HEK293 (cell line): ENCODE measurements at regions not wholly inside any gene's neighbourhood (a gene's known extent, or its start where the extent isn't known, plus 50 kb on each side); places are given as distances from the start of the nearest gene placed in this dataset.

ENCODE experiments used
- CTCF ChIA-PET: fragments of 350-600 bp; formaldehyde crosslinking; extraction: SDS; loops from one replicate; lab custom pipeline; 2021; ENCODE audit warnings: antibody characterized with exemption; lab: Yijun Ruan, JAX
- POLR2A ChIA-PET: fragments of 300-600 bp; formaldehyde crosslinking; extraction: SDS; loops from one replicate; lab custom pipeline; 2020; ENCODE audit warnings: antibody characterized with exemption, inconsistent platforms; lab: Yijun Ruan, JAX
- H3K27ac ChIP-seq: fragments of 200-500 bp; sonication (Bioruptor generic); 2 replicates; pipeline ENCODE4 v1.5.1; 2014; ENCODE audit warnings: low read depth, low read length, control low read depth, inconsistent platforms; ENCODE audit errors: extremely low read depth
- H3K36me3 ChIP-seq, 2 experiments: fragments of 200-500 bp in 1 of 2; sonication (Bioruptor generic) in 1 of 2; 1 replicate in 1 of 2; 2 replicates in 1 of 2; pipeline ENCODE4 v1.5.1; 2014 to 2017; ENCODE audit warnings: inconsistent platforms in 2 of 2, low read length in 2 of 2; ENCODE audit not compliant: control insufficient read depth in 2 of 2, insufficient read depth in 1 of 2
- H3K4me1 ChIP-seq: fragments of 200-500 bp; sonication (Bioruptor generic); 2 replicates; pipeline ENCODE4 v1.5.1; 2014; ENCODE audit warnings: mild to moderate bottlenecking, low read length, inconsistent platforms; ENCODE audit not compliant: control insufficient read depth, insufficient read depth
- H3K4me3 ChIP-seq: 2 replicates; pipeline ENCODE4 v1.5.1; 2011; ENCODE audit warnings: low read depth, mild to moderate bottlenecking, control low read depth, low read length, moderate library complexity
- H3K9me3 ChIP-seq: fragments of 200-500 bp; sonication (Bioruptor generic); 2 replicates; pipeline ENCODE4 v1.5.1; 2014; ENCODE audit warnings: low read depth, low read length, inconsistent platforms; ENCODE audit not compliant: control insufficient read depth, insufficient read depth
- EGR2 ChIP-seq: fragments of 450-650 bp; formaldehyde crosslinking; IDR thresholded peaks from 2 replicates; pipeline ENCODE4 v1.5.1; 2016; ENCODE audit warnings: low read depth, missing biosample characterization, missing genetic modification characterization
- GLIS2 ChIP-seq: fragments of 450-650 bp; formaldehyde crosslinking; IDR thresholded peaks from 2 replicates; pipeline ENCODE4 v1.5.1; 2016; ENCODE audit warnings: missing biosample characterization, missing genetic modification characterization
- KLF17 ChIP-seq: fragments of 450-650 bp; formaldehyde crosslinking; IDR thresholded peaks from 2 replicates; pipeline ENCODE4 v1.5.1; 2016; ENCODE audit warnings: missing biosample characterization, missing genetic modification characterization
- KLF7 ChIP-seq: fragments of 450-650 bp; formaldehyde crosslinking; IDR thresholded peaks from 2 replicates; pipeline ENCODE4 v1.5.1; 2016; ENCODE audit warnings: missing biosample characterization, missing genetic modification characterization, borderline replicate concordance
- MYNN ChIP-seq: fragments of 450-650 bp; formaldehyde crosslinking; IDR thresholded peaks from 2 replicates; pipeline ENCODE4 v1.5.1; 2016; ENCODE audit warnings: missing biosample characterization, missing genetic modification characterization, borderline replicate concordance
- PATZ1 ChIP-seq: fragments of 450-650 bp; formaldehyde crosslinking; IDR thresholded peaks from 2 replicates; pipeline ENCODE4 v1.5.1; 2016; ENCODE audit warnings: missing biosample characterization, missing genetic modification characterization
- RBAK ChIP-seq: fragments of 450-650 bp; formaldehyde crosslinking; IDR thresholded peaks from 2 replicates; pipeline ENCODE4 v1.5.1; 2016; ENCODE audit warnings: missing biosample characterization, missing genetic modification characterization
- TCF7L2 ChIP-seq: IDR thresholded peaks from 2 replicates; pipeline ENCODE4 v1.6.1; 2011; ENCODE audit warnings: low read depth, mild to moderate bottlenecking, inconsistent platforms, low read length, moderate library complexity, borderline replicate concordance
- WT1 ChIP-seq: fragments of 450-650 bp; formaldehyde crosslinking; IDR thresholded peaks from 2 replicates; pipeline ENCODE4 v1.5.1; 2016; ENCODE audit warnings: missing biosample characterization, missing genetic modification characterization
- ZBTB44 ChIP-seq: fragments of 450-650 bp; IDR thresholded peaks from 2 replicates; pipeline ENCODE4 v1.5.1; 2018; ENCODE audit warnings: missing biosample characterization, mild to moderate bottlenecking, missing genetic modification characterization
- ZNF132 ChIP-seq: fragments of 450-650 bp; formaldehyde crosslinking; IDR thresholded peaks from 2 replicates; pipeline ENCODE4 v1.5.1; 2017; ENCODE audit warnings: missing biosample characterization, missing genetic modification characterization, borderline replicate concordance
- ZNF18 ChIP-seq: fragments of 450-650 bp; formaldehyde crosslinking; IDR thresholded peaks from 2 replicates; pipeline ENCODE4 v1.5.1; 2016; ENCODE audit warnings: missing biosample characterization, missing genetic modification characterization
- ZNF2 ChIP-seq: fragments of 450-650 bp; formaldehyde crosslinking; IDR thresholded peaks from 2 replicates; pipeline ENCODE4 v1.5.1; 2016; ENCODE audit warnings: missing biosample characterization, missing genetic modification characterization
- ZNF404 ChIP-seq: fragments of 450-650 bp; formaldehyde crosslinking; IDR thresholded peaks from 2 replicates; pipeline ENCODE4 v1.5.1; 2017; ENCODE audit warnings: missing biosample characterization, missing genetic modification characterization
- ZNF621 ChIP-seq: fragments of 450-650 bp; formaldehyde crosslinking; IDR thresholded peaks from 2 replicates; pipeline ENCODE4 v1.5.1; 2017; ENCODE audit warnings: missing biosample characterization, missing genetic modification characterization
- ZNF624 ChIP-seq: fragments of 450-650 bp; formaldehyde crosslinking; IDR thresholded peaks from 2 replicates; pipeline ENCODE4 v1.5.1; 2017; ENCODE audit warnings: missing biosample characterization, missing genetic modification characterization
- ZNF639 ChIP-seq: fragments of 450-650 bp; formaldehyde crosslinking; IDR thresholded peaks from 2 replicates; pipeline ENCODE4 v1.5.1; 2016; ENCODE audit warnings: missing biosample characterization, missing genetic modification characterization
- ZSCAN23 ChIP-seq: fragments of 450-650 bp; formaldehyde crosslinking; IDR thresholded peaks from 2 replicates; pipeline ENCODE4 v1.5.1; 2016; ENCODE audit warnings: missing biosample characterization, missing genetic modification characterization
- ZSCAN30 ChIP-seq: fragments of 450-650 bp; IDR thresholded peaks from 2 replicates; pipeline ENCODE4 v1.5.1; 2018; ENCODE audit warnings: missing biosample characterization, mild to moderate bottlenecking, missing genetic modification characterization, moderate library complexity
- TF ChIP-seq, protein P1 (sequence below): fragments of 450-650 bp; formaldehyde crosslinking; IDR thresholded peaks from 2 replicates; pipeline ENCODE4 v1.5.1; 2016; ENCODE audit warnings: missing biosample characterization, missing genetic modification characterization
- TF ChIP-seq, protein P2 (sequence below): fragments of 450-650 bp; formaldehyde crosslinking; IDR thresholded peaks from 2 replicates; pipeline ENCODE4 v1.5.1; 2017; ENCODE audit warnings: missing biosample characterization, missing genetic modification characterization

DNA sequence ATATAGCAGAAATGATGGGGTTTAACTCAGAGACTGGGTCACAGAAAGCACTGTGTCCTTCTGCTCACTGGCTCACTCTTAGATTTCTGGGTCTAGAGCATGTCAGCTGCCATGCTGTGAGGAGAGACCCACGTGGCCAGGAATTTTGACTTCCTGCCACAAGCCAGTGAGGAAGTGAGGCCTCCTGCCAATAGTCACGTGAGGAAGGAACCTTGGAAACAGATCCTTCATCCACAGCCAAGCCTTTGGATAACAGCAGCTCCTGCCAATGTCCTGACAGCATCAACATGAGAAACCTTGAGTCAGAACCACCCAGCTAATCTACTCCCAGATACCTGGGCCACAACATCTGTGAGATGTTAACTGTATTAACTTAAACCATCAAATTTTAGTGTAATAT, 114.5 kb upstream of the PLPPR5 start (continued):
- TF ChIP-seq ZBTB44 (tag by site-specific recombination) (no peak), ZNF18 (tag by site-specific recombination) (no peak), ZNF624 (tag by site-specific recombination) (no peak), KLF17 (no peak), MYNN (no peak)
- TF ChIP-seq, all 188 proteins: peak for 0

DNA sequence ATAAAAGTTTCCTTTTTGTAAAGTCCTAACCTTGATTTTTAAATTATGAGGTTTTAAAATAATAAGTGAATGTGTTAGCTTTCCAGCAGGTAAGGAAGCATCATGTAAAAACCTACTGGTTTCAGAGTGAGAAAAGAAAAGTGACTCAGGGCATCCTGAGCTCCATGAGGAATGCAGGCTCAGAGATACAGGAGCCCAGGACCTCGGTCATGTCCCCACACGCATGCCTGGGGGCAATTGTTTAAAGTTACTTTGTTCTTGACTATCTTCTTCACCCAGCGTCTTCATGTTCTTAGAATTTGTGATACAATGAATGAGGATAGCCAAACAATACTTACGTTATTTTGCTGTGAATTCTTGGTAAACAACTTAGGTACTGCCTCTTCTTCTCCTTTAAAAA, 117.4 kb upstream of the PLPPR5 start:
- Histone ChIP-seq H3K4me3 (no peak overlapping the region), H3K27ac (no peak overlapping the region), H3K36me3 (no peaks in the 10 kb centered on the region), H3K4me1 (no peaks in the 10 kb centered on the region), H3K9me3 (no peaks in the 10 kb centered on the region)
- CTCF ChIA-PET = no interaction called here
- TF ChIP-seq, protein P1, sequence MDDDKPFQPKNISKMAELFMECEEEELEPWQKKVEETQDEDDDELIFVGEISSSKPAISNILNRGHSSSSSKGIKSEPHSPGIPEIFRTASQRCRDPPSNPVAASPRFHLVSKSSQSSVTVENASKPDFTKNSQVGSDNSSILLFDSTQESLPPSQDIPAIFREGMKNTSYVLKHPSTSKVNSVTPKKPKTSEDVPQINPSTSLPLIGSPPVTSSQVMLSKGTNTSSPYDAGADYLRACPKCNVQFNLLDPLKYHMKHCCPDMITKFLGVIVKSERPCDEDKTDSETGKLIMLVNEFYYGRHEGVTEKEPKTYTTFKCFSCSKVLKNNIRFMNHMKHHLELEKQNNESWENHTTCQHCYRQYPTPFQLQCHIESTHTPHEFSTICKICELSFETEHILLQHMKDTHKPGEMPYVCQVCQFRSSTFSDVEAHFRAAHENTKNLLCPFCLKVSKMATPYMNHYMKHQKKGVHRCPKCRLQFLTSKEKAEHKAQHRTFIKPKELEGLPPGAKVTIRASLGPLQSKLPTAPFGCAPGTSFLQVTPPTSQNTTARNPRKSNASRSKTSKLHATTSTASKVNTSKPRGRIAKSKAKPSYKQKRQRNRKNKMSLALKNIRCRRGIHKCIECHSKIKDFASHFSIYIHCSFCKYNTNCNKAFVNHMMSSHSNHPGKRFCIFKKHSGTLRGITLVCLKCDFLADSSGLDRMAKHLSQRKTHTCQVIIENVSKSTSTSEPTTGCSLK (tag by site-specific recombination) = no peak
- TF ChIP-seq ZNF132 (tag by site-specific recombination) = no peak
- no peak for TF ChIP-seq ZNF639
- no peak for TF ChIP-seq ZSCAN30 (tag by site-specific recombination)
- no peak for TF ChIP-seq ZNF404 (tag by site-specific recombination)
- TF ChIP-seq, protein P2, sequence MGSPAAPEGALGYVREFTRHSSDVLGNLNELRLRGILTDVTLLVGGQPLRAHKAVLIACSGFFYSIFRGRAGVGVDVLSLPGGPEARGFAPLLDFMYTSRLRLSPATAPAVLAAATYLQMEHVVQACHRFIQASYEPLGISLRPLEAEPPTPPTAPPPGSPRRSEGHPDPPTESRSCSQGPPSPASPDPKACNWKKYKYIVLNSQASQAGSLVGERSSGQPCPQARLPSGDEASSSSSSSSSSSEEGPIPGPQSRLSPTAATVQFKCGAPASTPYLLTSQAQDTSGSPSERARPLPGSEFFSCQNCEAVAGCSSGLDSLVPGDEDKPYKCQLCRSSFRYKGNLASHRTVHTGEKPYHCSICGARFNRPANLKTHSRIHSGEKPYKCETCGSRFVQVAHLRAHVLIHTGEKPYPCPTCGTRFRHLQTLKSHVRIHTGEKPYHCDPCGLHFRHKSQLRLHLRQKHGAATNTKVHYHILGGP (tag by site-specific recombination) = no peak
- no peak for TF ChIP-seq KLF7 (tag by site-specific recombination)
- no peak for TF ChIP-seq ZSCAN23 (tag by site-specific recombination)
- no peak for TF ChIP-seq RBAK (tag by site-specific recombination)
- TF ChIP-seq EGR2 (tag by site-specific recombination) = no peak
- no peak for TF ChIP-seq WT1 (tag by site-specific recombination)
- TF ChIP-seq GLIS2 (tag by site-specific recombination) = no peak
- TF ChIP-seq PATZ1 (tag by site-specific recombination) = no peak
- TF ChIP-seq ZNF2 (tag by site-specific recombination) = no peak
- TF ChIP-seq ZNF621 (tag by site-specific recombination) = no peak
- no peak for TF ChIP-seq TCF7L2
- POLR2A ChIA-PET = no interaction called here
